ENCODE measurements at regions not wholly inside any gene's neighbourhood (a gene's known extent, or its start where the extent isn't known, plus 50 kb on each side); places are given as distances from the start of the nearest gene placed in this dataset.

GRCh38 chr16:82518811-82519210 is 108.0 kb upstream of the CDH13 start:
- Histone ChIP-seq H2AFZ (ENCODE audit: control insufficient read depth, low read depth, low read length) (no peak overlapping the region), H3K4me3 (no peak overlapping the region), H3K36me3 (ENCODE audit: control insufficient read depth in 2 of 2, insufficient read depth in 2 of 2, low read length in 1 of 2) (no peaks in the 10 kb centered on the region), H3K9ac (ENCODE audit: control insufficient read depth, insufficient read depth, low read length) (no peak overlapping the region), H3K27me3 (replicated peaks in 1 of 2; ENCODE audit: control insufficient read depth in 2 of 2, insufficient read depth in 2 of 2, low read length in 1 of 2) (peaks cover 0 to 1% of the 10 kb centered on the region in 2 experiments; a peak in 1 of 4 replicates), H4K20me1 (ENCODE audit: control insufficient read depth, insufficient read depth) (no peaks in the 10 kb centered on the region), H3K9me3 (replicated peaks; ENCODE audit: control insufficient read depth, insufficient read depth, low read length) (no peaks in the 10 kb centered on the region), H3K79me2 (ENCODE audit: control insufficient read depth, insufficient read depth, low read length) (no peaks in the 10 kb centered on the region), H3K27ac (ENCODE audit: control insufficient read depth, insufficient read depth) (no peak overlapping the region), H3K4me1 (ENCODE audit: control insufficient read depth, insufficient read depth, low read length) (no peaks in the 10 kb centered on the region), H3K4me2 (ENCODE audit: control insufficient read depth, insufficient read depth) (no peak overlapping the region)
- ChIA-PET RAD21 (ENCODE audit: unreplicated experiment) (no interaction called here), CTCF (interaction anchor here (0.6 kb wide), 1 partner anchor 151 kb away, joined by 3 read pairs; no protein-coding TSS in a partner anchor), POLR2A (no interaction called here), SMC1A (ENCODE audit: uncharacterized antibody, unreplicated experiment) (no interaction called here)
- TF ChIP-seq WRNIP1 (IDR thresholded peaks at IDR 0.05; ENCODE audit: borderline replicate concordance, low read depth, low read length), result no peak
- no peak for TF ChIP-seq SP1 (IDR thresholded peaks at IDR 0.05; ENCODE audit: low read depth, low read length)
- TF ChIP-seq RBBP5 (conservative IDR thresholded peaks at IDR 0.05), result no peak
- no peak for TF ChIP-seq CBFB (IDR thresholded peaks at IDR 0.05; ENCODE audit: low read depth)
- TF ChIP-seq GABPA (IDR thresholded peaks at IDR 0.05; ENCODE audit: low read depth), result no peak
- no peak for TF ChIP-seq EED (IDR thresholded peaks at IDR 0.05; ENCODE audit: low read depth)
- TF ChIP-seq KAT2A (conservative IDR thresholded peaks at IDR 0.05; ENCODE audit: control insufficient read depth, low read depth, low read length), result no peak
- TF ChIP-seq SIX5 (IDR thresholded peaks at IDR 0.05; ENCODE audit: low read depth, low read length, severe bottlenecking), result no peak
- no peak for TF ChIP-seq CREB1 (IDR thresholded peaks at IDR 0.05; ENCODE audit: low read depth)
- TF ChIP-seq FOXK2 (IDR thresholded peaks at IDR 0.05), result no peak
- TF ChIP-seq FOS (IDR thresholded peaks at IDR 0.05; ENCODE audit: borderline replicate concordance, extremely low read depth, insufficient read length), result no peak
- TF ChIP-seq EGR1 (IDR thresholded peaks at IDR 0.05; ENCODE audit: borderline replicate concordance in 1 of 2, low read depth in 2 of 2, low read length in 2 of 2), result no peak
- no peak for TF ChIP-seq USF1 (IDR thresholded peaks at IDR 0.05; ENCODE audit: borderline replicate concordance, extremely low read length, insufficient read depth, low read depth, low read length)
- no peak for TF ChIP-seq KLF5 (IDR thresholded peaks at IDR 0.05; ENCODE audit: partially characterized antibody)
- no peak for TF ChIP-seq DPF2 (IDR thresholded peaks at IDR 0.05)
- TF ChIP-seq ATF3 (IDR thresholded peaks at IDR 0.05; ENCODE audit: borderline replicate concordance, extremely low read depth, low read depth, low read length), result no peak
- WGBS (ENCODE audit: insufficient coverage, insufficient replicate concordance, low lambda C conversion rate, missing lambda C conversion rate), result 8% methylated on average over 2 of the region's 2 CpGs
- FAIRE-seq (no peak), DNase-seq (ENCODE audit: low read depth, low spot score) (no peak), ATAC-seq (no peak)
- in situ Hi-C loops (cut with MboI), result no loop called here
- intact Hi-C loops (cut with micrococcal nuclease; ENCODE audit: unreplicated experiment), result no loop called here
- no TSS peak for BruUV-seq (replicated peaks)

Data from GM12878 (cell line).